Hepatocyte (in vitro differentiated cells): ENCODE measurements at regions not wholly inside any gene's neighbourhood (a gene's known extent, or its start where the extent isn't known, plus 50 kb on each side); places are given as distances from the start of the nearest gene placed in this dataset.

Experiments
- CTCF ChIP-seq: fragments of 200-600 bp; sonication (generic); IDR thresholded peaks from 2 replicates; pipeline ENCODE4 v1.5.1; 2016; ENCODE audit warnings: antibody characterized with exemption, mild to moderate bottlenecking; ENCODE audit not compliant: poor library complexity
- EZH2 ChIP-seq: fragments of 200-600 bp; sonication (generic); IDR thresholded peaks from 2 replicates; pipeline ENCODE4 v1.6.1; 2016; ENCODE audit warnings: antibody characterized with exemption, mild to moderate bottlenecking, borderline replicate concordance

DNA sequence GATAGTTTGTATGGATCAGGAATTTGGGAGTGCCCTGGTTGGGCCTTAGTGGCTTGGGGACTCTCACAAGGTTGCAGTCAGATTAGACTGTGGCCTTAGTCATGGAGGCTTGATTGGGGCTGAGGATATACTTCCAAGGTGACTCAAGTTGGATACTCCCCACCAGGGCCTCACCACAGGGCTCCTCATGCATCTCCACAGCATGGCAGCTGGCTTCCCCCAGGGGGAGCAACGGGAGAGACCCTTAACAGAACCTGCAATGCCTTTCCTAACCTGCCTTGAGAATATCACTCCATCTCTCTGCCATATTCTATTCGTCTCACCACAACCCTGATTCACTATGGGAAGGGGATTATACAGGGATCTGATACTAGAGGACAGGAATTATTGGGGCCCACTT lies 161.9 kb downstream of the RELL1 start:
- TF ChIP-seq EZH2 (no peak), CTCF (no peak)
